WERI-Rb-1 (cell line): ENCODE measurements at regions not wholly inside any gene's neighbourhood (a gene's known extent, or its start where the extent isn't known, plus 50 kb on each side); places are given as distances from the start of the nearest gene placed in this dataset.

Experiments used
- DNase-seq: peaks from one replicate; pipeline ENCODE4 v3.0.0-alpha.2; 2020
- H3K27ac ChIP-seq: fragments of 250-450 bp; sonication (Bioruptor Pico); 2 replicates; pipeline ENCODE4 v1.5.1; 2020; ENCODE audit warnings: mild to moderate bottlenecking, moderate library complexity
- H3K27me3 ChIP-seq: fragments of 250-450 bp; sonication (Bioruptor Pico); 2 replicates; pipeline ENCODE4 v1.5.1; 2021; ENCODE audit warnings: mild to moderate bottlenecking, low read depth, moderate library complexity; ENCODE audit not compliant: insufficient read depth, severe bottlenecking
- H3K36me3 ChIP-seq: fragments of 250-450 bp; sonication (Bioruptor Pico); 2 replicates; pipeline ENCODE4 v1.5.1; 2020; ENCODE audit warnings: mild to moderate bottlenecking, moderate library complexity
- H3K4me3 ChIP-seq: 2 replicates; pipeline ENCODE4 v1.5.1; 2011; ENCODE audit warnings: low read depth, mild to moderate bottlenecking, control low read depth, low read length
- H3K9me3 ChIP-seq: fragments of 250-450 bp; sonication (Bioruptor Pico); 2 replicates; pipeline ENCODE4 v1.5.1; 2021; ENCODE audit warnings: mild to moderate bottlenecking, moderate library complexity; ENCODE audit not compliant: severe bottlenecking
- CTCF ChIP-seq: IDR thresholded peaks from 2 replicates; pipeline ENCODE4 v1.5.1; 2011; ENCODE audit warnings: low read depth, mild to moderate bottlenecking, control low read depth, inconsistent platforms, low read length

- no peak for DNase-seq
- H3K27ac ChIP-seq = peak overlapping the region; percentile 92
- no peaks in the 10 kb centered on the region for H3K9me3 ChIP-seq
- peaks cover 32% of the 10 kb centered on the region for H3K36me3 ChIP-seq
- no peak for TF ChIP-seq CTCF
- no peak overlapping the region for H3K4me3 ChIP-seq
- H3K27me3 ChIP-seq = no peaks in the 10 kb centered on the region
These were observed 226.4 kb downstream of the PIK3C3 start for GRCh38 chr18:42181474-42181873.

GRCh38 chr18:42182728-42183700, 228.0 kb downstream of the PIK3C3 start:
- peak overlapping the region; percentile 92 for H3K27ac ChIP-seq

GRCh38 chr18:42183746-42184145, 228.7 kb downstream of the PIK3C3 start:
- DNase-seq = peak; percentile 19
- H3K9me3 ChIP-seq = no peaks in the 10 kb centered on the region

More at GRCh38 chr18:42182728-42183700, 228.0 kb downstream of the PIK3C3 start:
- Histone ChIP-seq H3K27me3 (no peaks in the 10 kb centered on the region), H3K9me3 (no peaks in the 10 kb centered on the region), H3K4me3 (no peak overlapping the region), H3K36me3 (peaks cover 38% of the 10 kb centered on the region)
- no peak for TF ChIP-seq CTCF
- no peak for DNase-seq

GRCh38 chr18:42184685-42185477, 229.8 kb downstream of the PIK3C3 start:
- DNase-seq = peak; percentile 83
- peak overlapping the region; percentile 92 for H3K27ac ChIP-seq
- peak overlapping the region; percentile 21 for H3K4me3 ChIP-seq
- H3K36me3 ChIP-seq = peaks cover 44% of the 10 kb centered on the region
- peaks cover 5% of the 10 kb centered on the region for H3K9me3 ChIP-seq
- no peak for TF ChIP-seq CTCF
- no peaks in the 10 kb centered on the region for H3K27me3 ChIP-seq

More at GRCh38 chr18:42183746-42184145, 228.7 kb downstream of the PIK3C3 start:
- H3K27ac ChIP-seq = peak overlapping the region; percentile 92
- no peaks in the 10 kb centered on the region for H3K27me3 ChIP-seq
- no peak for TF ChIP-seq CTCF
- H3K4me3 ChIP-seq = peak overlapping the region; percentile 21
- peaks cover 41% of the 10 kb centered on the region for H3K36me3 ChIP-seq

- Histone ChIP-seq H3K36me3 (peaks cover 44% of the 10 kb centered on the region), H3K9me3 (peaks cover 8% of the 10 kb centered on the region), H3K4me3 (peak overlapping the region; percentile 92), H3K27me3 (no peaks in the 10 kb centered on the region), H3K27ac (peak overlapping the region; percentile 92)
- no peak for TF ChIP-seq CTCF
- DNase-seq = peak; percentile 54
These were observed 230.5 kb downstream of the PIK3C3 start for GRCh38 chr18:42185486-42185885.
